ENCODE measurements at regions not wholly inside any gene's neighbourhood (a gene's known extent, or its start where the extent isn't known, plus 50 kb on each side); places are given as distances from the start of the nearest gene placed in this dataset.

- no peak for DNase-seq (ENCODE audit: extremely low read depth, low read depth)
- TF ChIP-seq CTCF (IDR thresholded peaks at IDR 0.05; ENCODE audit: low read depth, low read length, missing control alignments): no peak
These were observed 69.2 kb upstream of the INSIG1 start for GRCh38 chr7:155228459-155228845.

GRCh38 chr7:155228894-155229293 lies 68.8 kb upstream of the INSIG1 start:
- DNase-seq (ENCODE audit: extremely low read depth, low read depth): no peak
- no peak overlapping the region for H3K4me3 ChIP-seq (replicated peaks; ENCODE audit: low read depth, low read length)
- TF ChIP-seq CTCF (IDR thresholded peaks at IDR 0.05; ENCODE audit: low read depth, low read length, missing control alignments): no peak

More at GRCh38 chr7:155228459-155228845, 69.2 kb upstream of the INSIG1 start:
- H3K4me3 ChIP-seq (replicated peaks; ENCODE audit: low read depth, low read length): no peak overlapping the region

- no peak overlapping the region for H3K4me3 ChIP-seq (replicated peaks; ENCODE audit: low read depth, low read length)
- DNase-seq (ENCODE audit: extremely low read depth, low read depth): no peak
- no peak for TF ChIP-seq CTCF (IDR thresholded peaks at IDR 0.05; ENCODE audit: low read depth, low read length, missing control alignments)
These were observed 68.0 kb upstream of the INSIG1 start for GRCh38 chr7:155229548-155230168.

- peak; percentile 87 for DNase-seq (ENCODE audit: extremely low read depth, low read depth)
These were observed 67.5 kb upstream of the INSIG1 start for GRCh38 chr7:155230169-155230593.

GRCh38 chr7:155231241-155231800 lies 66.4 kb upstream of the INSIG1 start:
- H3K4me3 ChIP-seq (replicated peaks; ENCODE audit: low read depth, low read length): no peak overlapping the region
- TF ChIP-seq CTCF (IDR thresholded peaks at IDR 0.05; ENCODE audit: low read depth, low read length, missing control alignments): no peak
- DNase-seq (ENCODE audit: extremely low read depth, low read depth): no peak

More at GRCh38 chr7:155230169-155230593, 67.5 kb upstream of the INSIG1 start:
- TF ChIP-seq CTCF (IDR thresholded peaks at IDR 0.05; ENCODE audit: low read depth, low read length, missing control alignments): no peak
- no peak overlapping the region for H3K4me3 ChIP-seq (replicated peaks; ENCODE audit: low read depth, low read length)

- TF ChIP-seq CTCF (IDR thresholded peaks at IDR 0.05; ENCODE audit: low read depth, low read length, missing control alignments): no peak
- DNase-seq (ENCODE audit: extremely low read depth, low read depth): no peak
- H3K4me3 ChIP-seq (replicated peaks; ENCODE audit: low read depth, low read length): no peak overlapping the region
These were observed 65.7 kb upstream of the INSIG1 start for GRCh38 chr7:155231941-155232340.

Data from HFF-Myc (cell line).